ENCODE measurements at regions not wholly inside any gene's neighbourhood (a gene's known extent, or its start where the extent isn't known, plus 50 kb on each side); places are given as distances from the start of the nearest gene placed in this dataset.

DNA sequence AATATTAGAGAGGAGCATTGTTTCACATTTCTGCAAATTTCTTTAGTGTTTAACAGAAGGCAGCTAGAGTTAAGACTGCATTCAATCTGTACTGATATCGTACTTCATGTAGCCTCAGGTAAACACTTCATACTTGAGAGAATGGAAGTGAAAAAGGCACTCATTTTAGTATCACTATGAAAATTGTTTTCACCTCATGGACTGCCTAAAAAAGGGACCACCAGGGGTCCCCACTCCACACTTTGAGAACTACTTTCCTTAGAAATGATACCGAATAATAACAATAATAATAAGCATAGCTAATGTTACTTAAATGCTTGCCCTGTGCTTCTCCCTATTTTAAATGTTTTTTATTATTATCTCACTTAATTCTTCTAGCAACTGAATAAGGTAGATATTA, 95.1 kb downstream of the BLID start:
- H3K9me3 ChIP-seq (replicated peaks; ENCODE audit: insufficient read depth, low read length), result no peaks in the 10 kb centered on the region
- TF ChIP-seq, protein P1, sequence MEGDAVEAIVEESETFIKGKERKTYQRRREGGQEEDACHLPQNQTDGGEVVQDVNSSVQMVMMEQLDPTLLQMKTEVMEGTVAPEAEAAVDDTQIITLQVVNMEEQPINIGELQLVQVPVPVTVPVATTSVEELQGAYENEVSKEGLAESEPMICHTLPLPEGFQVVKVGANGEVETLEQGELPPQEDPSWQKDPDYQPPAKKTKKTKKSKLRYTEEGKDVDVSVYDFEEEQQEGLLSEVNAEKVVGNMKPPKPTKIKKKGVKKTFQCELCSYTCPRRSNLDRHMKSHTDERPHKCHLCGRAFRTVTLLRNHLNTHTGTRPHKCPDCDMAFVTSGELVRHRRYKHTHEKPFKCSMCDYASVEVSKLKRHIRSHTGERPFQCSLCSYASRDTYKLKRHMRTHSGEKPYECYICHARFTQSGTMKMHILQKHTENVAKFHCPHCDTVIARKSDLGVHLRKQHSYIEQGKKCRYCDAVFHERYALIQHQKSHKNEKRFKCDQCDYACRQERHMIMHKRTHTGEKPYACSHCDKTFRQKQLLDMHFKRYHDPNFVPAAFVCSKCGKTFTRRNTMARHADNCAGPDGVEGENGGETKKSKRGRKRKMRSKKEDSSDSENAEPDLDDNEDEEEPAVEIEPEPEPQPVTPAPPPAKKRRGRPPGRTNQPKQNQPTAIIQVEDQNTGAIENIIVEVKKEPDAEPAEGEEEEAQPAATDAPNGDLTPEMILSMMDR (IDR thresholded peaks at IDR 0.05; ENCODE audit: low read length), result peak; percentile 13; the same call in 1 of the 2 replicates
- TF ChIP-seq EZH2 (optimal IDR thresholded peaks at IDR 0.05; ENCODE audit: low read depth, low read length), result no peak
- H3F3A ChIP-seq (ENCODE audit: insufficient read depth, low read length), result no peaks in the 10 kb centered on the region
- no peaks in the 10 kb centered on the region for H4K20me1 ChIP-seq (ENCODE audit: insufficient read depth, low read length)
- H3K4me3 ChIP-seq (ENCODE audit: low read length), result no peak overlapping the region
- no peaks in the 10 kb centered on the region for H3K9me2 ChIP-seq (replicated peaks; ENCODE audit: insufficient read depth, low read length)
- no peaks in the 10 kb centered on the region for H3K79me2 ChIP-seq (ENCODE audit: low read length)
- H2AFZ ChIP-seq (ENCODE audit: low read length), result no peak overlapping the region
- no peak overlapping the region for H3K9ac ChIP-seq (ENCODE audit: low read length)
- no peak for DNase-seq
- H3K4me2 ChIP-seq (ENCODE audit: low read depth, low read length), result no peak overlapping the region
- no peak overlapping the region for H3K27ac ChIP-seq (ENCODE audit: low read length)
- no peaks in the 10 kb centered on the region for H3K36me3 ChIP-seq (replicated peaks; ENCODE audit: insufficient read depth, low read length)
- no peaks in the 10 kb centered on the region for H3K27me3 ChIP-seq (replicated peaks; ENCODE audit: insufficient read depth, low read length)
- no peaks in the 10 kb centered on the region for H3K4me1 ChIP-seq (ENCODE audit: low read length)

DNA sequence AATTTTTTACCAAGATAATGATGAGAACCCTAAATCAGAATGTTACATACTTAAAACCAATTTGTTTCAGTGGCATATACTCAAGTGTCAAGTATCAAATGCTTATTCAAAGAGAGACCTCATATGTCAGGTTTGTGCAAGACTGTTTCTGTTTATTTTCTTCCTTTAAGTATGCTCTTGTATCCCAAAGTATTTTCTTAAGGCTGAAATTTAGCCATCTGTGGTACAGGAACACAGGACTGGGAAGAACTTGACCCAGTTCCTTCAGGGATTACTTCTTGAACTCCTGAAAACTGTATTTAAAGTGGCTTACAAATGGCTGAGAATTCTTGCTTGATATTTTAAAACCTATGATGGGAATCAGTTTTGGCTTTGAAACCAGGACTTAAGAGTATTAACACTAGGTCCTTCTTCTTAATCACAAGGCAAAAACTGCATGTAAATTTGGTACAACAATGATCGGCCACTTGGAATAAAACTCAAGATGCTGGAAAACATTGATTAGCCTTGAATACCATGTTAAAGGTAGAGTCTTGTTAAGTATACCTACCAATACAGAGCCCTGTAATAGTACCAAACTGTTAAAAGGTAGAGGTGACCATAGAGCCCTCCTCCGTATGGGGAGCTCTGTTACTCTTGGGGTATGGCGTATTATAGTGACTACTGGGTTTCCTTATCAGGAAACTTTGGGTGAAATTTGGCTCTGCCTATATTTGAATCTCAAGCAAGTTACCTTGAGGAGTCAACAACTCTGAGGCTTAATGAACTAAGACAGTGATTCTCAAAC, 95.9 kb downstream of the BLID start:
- H4K20me1 ChIP-seq (ENCODE audit: insufficient read depth, low read length), result no peaks in the 10 kb centered on the region
- no peak overlapping the region for H3K27ac ChIP-seq (ENCODE audit: low read length)
- H3K79me2 ChIP-seq (ENCODE audit: low read length), result no peaks in the 10 kb centered on the region
- H3K36me3 ChIP-seq (replicated peaks; ENCODE audit: insufficient read depth, low read length), result no peaks in the 10 kb centered on the region
- H3K9ac ChIP-seq (ENCODE audit: low read length), result no peak overlapping the region
- no peaks in the 10 kb centered on the region for H3F3A ChIP-seq (ENCODE audit: insufficient read depth, low read length)
- H3K9me3 ChIP-seq (replicated peaks; ENCODE audit: insufficient read depth, low read length), result no peaks in the 10 kb centered on the region
- H3K4me2 ChIP-seq (ENCODE audit: low read depth, low read length), result no peak overlapping the region
- H3K9me2 ChIP-seq (replicated peaks; ENCODE audit: insufficient read depth, low read length), result no peaks in the 10 kb centered on the region
- no peak overlapping the region for H2AFZ ChIP-seq (ENCODE audit: low read length)
- no peak for TF ChIP-seq EZH2 (optimal IDR thresholded peaks at IDR 0.05; ENCODE audit: low read depth, low read length)
- no peak for TF ChIP-seq EZH2phosphoT487 (IDR thresholded peaks at IDR 0.05; ENCODE audit: low read length)
- TF ChIP-seq, protein P1 (IDR thresholded peaks at IDR 0.05; ENCODE audit: low read length), result no peak
- no peaks in the 10 kb centered on the region for H3K27me3 ChIP-seq (replicated peaks; ENCODE audit: insufficient read depth, low read length)
- no peaks in the 10 kb centered on the region for H3K4me1 ChIP-seq (ENCODE audit: low read length)
- no peak overlapping the region for H3K4me3 ChIP-seq (ENCODE audit: low read length)
- DNase-seq, result no peak

DNA sequence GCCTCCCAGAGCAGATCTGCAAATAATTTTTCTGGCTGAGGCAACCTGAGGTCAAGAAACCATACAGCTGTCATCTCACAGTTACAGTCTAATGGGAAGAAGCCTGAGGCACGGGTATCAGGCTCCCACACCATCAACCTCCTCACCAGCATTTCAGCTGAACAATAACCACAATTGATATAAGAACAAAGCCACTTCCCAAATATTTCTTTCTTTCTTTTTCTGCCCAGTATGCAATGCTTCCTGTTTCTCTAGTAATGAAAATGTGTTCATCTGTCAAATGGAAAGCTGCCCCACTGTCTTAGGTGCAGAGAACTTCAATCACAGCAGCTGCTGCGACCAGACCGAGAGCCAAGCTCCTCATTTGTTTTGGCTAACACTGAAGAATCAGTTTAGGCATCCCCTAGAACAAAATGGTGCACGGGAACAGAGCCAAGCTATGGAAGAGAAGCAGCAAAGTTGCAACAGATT, 108.4 kb downstream of the BLID start:
- Histone ChIP-seq H3K9me3 (replicated peaks; ENCODE audit: insufficient read depth, low read length) (no peaks in the 10 kb centered on the region), H2AFZ (ENCODE audit: low read length) (no peak overlapping the region), H3K27ac (ENCODE audit: low read length) (no peak overlapping the region), H3K4me2 (ENCODE audit: low read depth, low read length) (no peak overlapping the region), H3K4me3 (ENCODE audit: low read length) (no peak overlapping the region), H3K4me1 (ENCODE audit: low read length) (no peaks in the 10 kb centered on the region), H4K20me1 (ENCODE audit: insufficient read depth, low read length) (no peaks in the 10 kb centered on the region), H3F3A (ENCODE audit: insufficient read depth, low read length) (no peaks in the 10 kb centered on the region), H3K9ac (ENCODE audit: low read length) (no peak overlapping the region), H3K36me3 (replicated peaks; ENCODE audit: insufficient read depth, low read length) (no peaks in the 10 kb centered on the region), H3K79me2 (ENCODE audit: low read length) (no peaks in the 10 kb centered on the region), H3K27me3 (replicated peaks; ENCODE audit: insufficient read depth, low read length) (no peaks in the 10 kb centered on the region), H3K9me2 (replicated peaks; ENCODE audit: insufficient read depth, low read length) (no peaks in the 10 kb centered on the region)
- no peak for DNase-seq
- TF ChIP-seq, protein P1 (IDR thresholded peaks at IDR 0.05; ENCODE audit: low read length), result no peak
- TF ChIP-seq EZH2phosphoT487 (IDR thresholded peaks at IDR 0.05; ENCODE audit: low read length), result no peak
- TF ChIP-seq EZH2 (optimal IDR thresholded peaks at IDR 0.05; ENCODE audit: low read depth, low read length), result no peak
